K562 (cell line): ENCODE measurements at regions not wholly inside any gene's neighbourhood (a gene's known extent, or its start where the extent isn't known, plus 50 kb on each side); places are given as distances from the start of the nearest gene placed in this dataset.

Experiments
- ATAC-seq: fragments of 200-7000 bp; cut with Tn5 transposase; 3 replicates; pipeline ENCODE4 v1.9.1; 2020; ENCODE audit warnings: moderate library complexity
- BruUV-seq: library from RNA; stranded (reverse); fragments of 400-500 nt; replicated peaks from 2 replicates; lab custom pipeline; 2021; lab: Mats Ljungman, UMichigan
- CTCF ChIA-PET: fragments of 300-600 bp; formaldehyde crosslinking; extraction: SDS; loops from one replicate; lab custom pipeline; 2021; ENCODE audit warnings: low intra/inter-chr PET ratio; lab: Yijun Ruan, JAX
- POLR2A ChIA-PET: fragments of 300-600, 350-650 bp; sonication (Branson Sonifier 250); formaldehyde crosslinking; extraction: SDS; loops from one replicate; lab custom pipeline; 2021; ENCODE audit warnings: antibody characterized with exemption, inconsistent platforms; lab: Yijun Ruan, JAX
- DNase-seq, 4 experiments: peaks; one replicate each; pipeline versions ENCODE4 v3.0.0 to v3.0.0-alpha.2; 2011 to 2018; ENCODE audit warnings: low spot score in 3 of 4, mixed read lengths in 3 of 4; ENCODE audit errors: extremely low read depth in 1 of 4
- FAIRE-seq: peaks from 2 replicates; lab custom pipeline; 2011; peaks lifted over from hg19 to GRCh38; lab: Jason Lieb, UNC
- H2AFZ ChIP-seq: 2 replicates; pipeline ENCODE4 v1.6.0; 2011; ENCODE audit warnings: low read depth, low read length, control low read depth, inconsistent platforms
- H3K27ac ChIP-seq: fragments of 200-600 bp; 3 replicates; pipeline ENCODE4 v1.8.0; 2011; ENCODE audit warnings: low read depth, mild to moderate bottlenecking, control low read depth, inconsistent platforms, low read length, moderate library complexity, mixed read lengths; ENCODE audit errors: extremely low read depth
- H3K27me3 ChIP-seq, 2 experiments: fragments of 300-600 bp in 1 of 2; 2 replicates in 1 of 2; 3 replicates in 1 of 2; pipeline versions ENCODE4 v1.6.0 to v1.8.0; 2011; ENCODE audit warnings: inconsistent platforms in 2 of 2, low read length in 2 of 2, mild to moderate bottlenecking in 1 of 2, mixed read lengths in 1 of 2, moderate library complexity in 1 of 2; ENCODE audit not compliant: control insufficient read depth in 2 of 2, insufficient read depth in 2 of 2
- H3K36me3 ChIP-seq: fragments of 300-600 bp; 3 replicates; pipeline ENCODE4 v1.8.0; 2011; ENCODE audit warnings: mild to moderate bottlenecking, low read length, inconsistent platforms; ENCODE audit not compliant: control insufficient read depth, insufficient read depth
- H3K4me1 ChIP-seq, 2 experiments: fragments of 200-600 bp in 1 of 2; replicated peaks in 1 of 2; 2 replicates in 1 of 2; 3 replicates in 1 of 2; pipeline versions ENCODE4 v1.5.1 to v1.8.0; 2011; ENCODE audit warnings: inconsistent platforms in 2 of 2, low read length in 2 of 2, mild to moderate bottlenecking in 1 of 2, mixed read lengths in 1 of 2, moderate library complexity in 1 of 2; ENCODE audit not compliant: control insufficient read depth in 2 of 2, insufficient read depth in 2 of 2
- H3K4me2 ChIP-seq: 2 replicates; pipeline ENCODE4 v1.6.1; 2011; ENCODE audit warnings: low read length, control low read depth, inconsistent platforms, mixed read lengths; ENCODE audit not compliant: insufficient read depth
- H3K4me3 ChIP-seq: fragments of 200-600 bp; sonication (generic), shearing (Covaris generic); 2 replicates; pipeline ENCODE4 v1.5.1; 2016; ENCODE audit warnings: control low read depth, inconsistent platforms
- H3K79me2 ChIP-seq: fragments of 200-600 bp; 3 replicates; pipeline ENCODE4 v1.8.0; 2011; ENCODE audit warnings: low read length, inconsistent platforms; ENCODE audit not compliant: control insufficient read depth, insufficient read depth
- H3K9ac ChIP-seq, 2 experiments: 2 replicates each; pipeline versions ENCODE4 v1.6.0 to v1.6.1; 2011; ENCODE audit warnings: low read depth in 2 of 2, low read length in 2 of 2, control low read depth in 1 of 2, inconsistent platforms in 1 of 2, mild to moderate bottlenecking in 1 of 2, mixed read lengths in 1 of 2; ENCODE audit not compliant: insufficient read depth in 1 of 2
- H3K9me1 ChIP-seq: one replicate; pipeline ENCODE4 v1.6.0; 2011; ENCODE audit warnings: inconsistent platforms, mild to moderate bottlenecking, low read length, moderate library complexity; ENCODE audit not compliant: control insufficient read depth, insufficient read depth
- H3K9me3 ChIP-seq: replicated peaks from 2 replicates; pipeline ENCODE4 v1.5.1; 2011; ENCODE audit warnings: low read depth, low read length, inconsistent platforms; ENCODE audit not compliant: control insufficient read depth, insufficient read depth
- H4K20me1 ChIP-seq: replicated peaks from 2 replicates; pipeline ENCODE4 v1.6.1; 2011; ENCODE audit warnings: low read length, inconsistent platforms, mixed read lengths; ENCODE audit not compliant: control insufficient read depth, insufficient read depth
- BRD4 ChIP-seq: fragments of 200-600 bp; sonication (generic); IDR thresholded peaks from 2 replicates; pipeline ENCODE4 v1.6.1; 2017; ENCODE audit warnings: inconsistent platforms
- CBX5 ChIP-seq: IDR thresholded peaks from 2 replicates; pipeline ENCODE4 v1.6.1; 2014; ENCODE audit warnings: low read depth, borderline replicate concordance
- CCAR2 ChIP-seq: fragments of 200-400 bp; formaldehyde crosslinking; IDR thresholded peaks from 2 replicates; pipeline ENCODE4 v1.6.1; 2017; ENCODE audit warnings: mild to moderate bottlenecking, low read depth, low read length
- CHD1 ChIP-seq: fragments of 200-600 bp; sonication (generic); IDR thresholded peaks from one replicate; pipeline ENCODE4 v1.6.1; 2012; ENCODE audit warnings: mild to moderate bottlenecking, moderate library complexity, low read length, inconsistent platforms
- FOXO4 ChIP-seq: fragments of 450-650 bp; formaldehyde crosslinking; IDR thresholded peaks from 2 replicates; pipeline ENCODE4 v1.4.0; 2020; ENCODE audit warnings: mild to moderate bottlenecking, moderate library complexity
- MBD1 ChIP-seq: fragments of 250-450 bp; sonication (Bioruptor Pico); IDR thresholded peaks from 2 replicates; pipeline ENCODE4 v1.8.0; 2022; ENCODE audit warnings: inconsistent platforms
- NONO ChIP-seq, 2 experiments: fragments of 200-400 bp in 1 of 2; fragments of 450-650 bp in 1 of 2; formaldehyde crosslinking in 1 of 2; IDR thresholded peaks; 2 replicates each; pipeline ENCODE4 v1.6.1; 2017; ENCODE audit warnings: low read depth in 2 of 2, mild to moderate bottlenecking in 2 of 2, moderate library complexity in 2 of 2, low read length in 1 of 2
- SMAD1 ChIP-seq: fragments of 150-350 bp; IDR thresholded peaks from 2 replicates; pipeline ENCODE4 v1.6.1; 2014; ENCODE audit warnings: low read length, low read depth; ENCODE audit not compliant: partially characterized antibody
- TFAM ChIP-seq: fragments of 250-450 bp; sonication (Bioruptor Pico); conservative IDR thresholded peaks from 2 replicates; pipeline ENCODE4 v1.5.0; 2021; ENCODE audit warnings: mild to moderate bottlenecking, moderate library complexity
- TOE1 ChIP-seq, 2 experiments: fragments of 450-650 bp in 1 of 2; sonication (generic) in 1 of 2; formaldehyde crosslinking in 1 of 2; IDR thresholded peaks; 2 replicates each; pipeline versions ENCODE4 v1.7.1 to v1.8.0; 2016 to 2022; ENCODE audit warnings: borderline replicate concordance in 2 of 2, mild to moderate bottlenecking in 2 of 2, antibody characterized with exemption in 1 of 2, inconsistent platforms in 1 of 2, low read depth in 1 of 2, missing genetic modification reagents in 1 of 2, moderate library complexity in 1 of 2
- TSC22D4 ChIP-seq: fragments of 450-650 bp; IDR thresholded peaks from 2 replicates; pipeline ENCODE4 v1.6.1; 2016; ENCODE audit warnings: missing genetic modification characterization, missing biosample characterization, control low read depth
- ZC3H4 ChIP-seq: sonication (generic); formaldehyde crosslinking; IDR thresholded peaks from 2 replicates; pipeline ENCODE4 v1.9.0; 2021; ENCODE audit warnings: missing genetic modification reagents, borderline replicate concordance
- ZFX ChIP-seq: sonication (generic); formaldehyde crosslinking; IDR thresholded peaks from 2 replicates; pipeline ENCODE4 v1.8.0; 2022; ENCODE audit warnings: mild to moderate bottlenecking, missing genetic modification reagents, moderate library complexity
- ZNF644 ChIP-seq: fragments of 200-800 bp; sonication (Bioruptor generic); IDR thresholded peaks from 2 replicates; pipeline ENCODE4 v1.6.1; 2016; ENCODE audit warnings: low read depth, missing genetic modification characterization, missing compliant biosample characterization
- WGBS: fragments of 100-300 bp; shearing (Covaris generic); methylation state at CpG from one replicate; pipeline ENCODE4 v1.1.6; 2016; ENCODE audit warnings: low coverage, mixed read lengths; ENCODE audit not compliant: insufficient coverage; ENCODE audit errors: missing lambda C conversion rate; 5-methylcytosine and 5-hydroxymethylcytosine counted together
- in situ Hi-C: fragments of 300-500 bp; cut with MboI; formaldehyde crosslinking; loops from 4 replicates; pipeline ENCODE4 v1.15.0; 2018; ENCODE audit warnings: inconsistent platforms, mixed read lengths
- intact Hi-C: fragments of 100-400 bp; cut with micrococcal nuclease; formaldehyde crosslinking; loops from 2 replicates; pipeline ENCODE4 v1.14.2; 2022
- TF ChIP-seq, protein P1 (sequence below): fragments of 200-800 bp; sonication (Bioruptor generic); IDR thresholded peaks from 2 replicates; pipeline ENCODE4 v1.6.1; 2017; ENCODE audit warnings: missing genetic modification characterization, missing compliant biosample characterization
- TF ChIP-seq, protein P2 (sequence below): sonication (generic); formaldehyde crosslinking; IDR thresholded peaks from 2 replicates; pipeline ENCODE4 v1.8.1; 2023; ENCODE audit warnings: mild to moderate bottlenecking, missing genetic modification reagents

DNA sequence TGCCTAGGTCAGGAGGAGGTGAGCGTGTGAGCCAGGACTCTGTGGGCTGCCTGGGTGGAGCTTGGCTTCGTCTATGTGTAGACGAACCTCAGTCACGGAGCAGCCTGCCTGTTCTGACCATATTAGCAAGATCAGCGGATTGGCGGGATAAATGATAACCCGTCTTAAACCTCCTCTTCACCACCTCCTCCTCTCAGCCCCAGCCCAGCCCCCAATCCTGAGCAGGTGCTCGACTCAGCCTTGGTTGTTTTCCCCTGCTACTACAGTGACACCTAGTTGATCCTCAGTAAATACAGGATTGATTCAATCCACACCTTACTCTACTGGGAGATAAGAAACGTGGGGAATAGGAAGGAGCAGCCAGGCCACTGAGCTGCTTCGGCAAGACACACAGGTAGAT, 286.1 kb downstream of the IRX2 start:
- BruUV-seq, result no TSS peak
- H3K79me2 ChIP-seq, result no peaks in the 10 kb centered on the region
- no peak overlapping the region for H3K27ac ChIP-seq
- no peak overlapping the region for H2AFZ ChIP-seq
- FAIRE-seq (no peak), ATAC-seq (no peak), DNase-seq (no peak)
- H3K27me3 ChIP-seq, result peaks cover 9 to 42% of the 10 kb centered on the region in 2 experiments; a peak in 3 of 5 replicates
- ChIA-PET POLR2A (interaction anchor here (0.5 to 0.6 kb wide), 2 partner anchors 70 to 217 kb away, joined by 3 to 4 read pairs; no protein-coding TSS in a partner anchor), CTCF (no interaction called here)
- H3K9me1 ChIP-seq, result no peaks in the 10 kb centered on the region
- H4K20me1 ChIP-seq, result no peaks in the 10 kb centered on the region; the same call in 1 of the 2 replicates
- no peak overlapping the region for H3K4me3 ChIP-seq
- H3K9me3 ChIP-seq, result no peaks in the 10 kb centered on the region
- in situ Hi-C loops (no loop called here), intact Hi-C loops (no loop called here)
- no peak overlapping the region for H3K4me2 ChIP-seq
- H3K4me1 ChIP-seq, result no peaks in the 10 kb centered on the region
- H3K36me3 ChIP-seq, result no peaks in the 10 kb centered on the region
- H3K9ac ChIP-seq, result no peak overlapping the region
- WGBS, result 1% methylated on average over 10 of the region's 10 CpGs
- TF ChIP-seq, protein P1, sequence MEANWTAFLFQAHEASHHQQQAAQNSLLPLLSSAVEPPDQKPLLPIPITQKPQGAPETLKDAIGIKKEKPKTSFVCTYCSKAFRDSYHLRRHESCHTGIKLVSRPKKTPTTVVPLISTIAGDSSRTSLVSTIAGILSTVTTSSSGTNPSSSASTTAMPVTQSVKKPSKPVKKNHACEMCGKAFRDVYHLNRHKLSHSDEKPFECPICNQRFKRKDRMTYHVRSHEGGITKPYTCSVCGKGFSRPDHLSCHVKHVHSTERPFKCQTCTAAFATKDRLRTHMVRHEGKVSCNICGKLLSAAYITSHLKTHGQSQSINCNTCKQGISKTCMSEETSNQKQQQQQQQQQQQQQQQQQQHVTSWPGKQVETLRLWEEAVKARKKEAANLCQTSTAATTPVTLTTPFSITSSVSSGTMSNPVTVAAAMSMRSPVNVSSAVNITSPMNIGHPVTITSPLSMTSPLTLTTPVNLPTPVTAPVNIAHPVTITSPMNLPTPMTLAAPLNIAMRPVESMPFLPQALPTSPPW (CRISPR knock-in tag), result no peak
- TF ChIP-seq CCAR2, result no peak
- TF ChIP-seq MBD1 (CRISPR knock-in tag), result no peak
- no peak for TF ChIP-seq ZNF644 (tag)
- TF ChIP-seq NONO (IDR thresholded peaks at IDR 0.05; ENCODE audit: low read depth in 2 of 2, low read length in 1 of 2), result no peak
- TF ChIP-seq BRD4, result no peak
- TF ChIP-seq TSC22D4 (tag), result no peak
- no peak for TF ChIP-seq ZFX (CRISPR knock-in tag)
- no peak for TF ChIP-seq CHD1
- TF ChIP-seq CBX5, result no peak
- no peak for TF ChIP-seq FOXO4
- no peak for TF ChIP-seq TFAM (CRISPR knock-in tag)
- TF ChIP-seq, protein P2, sequence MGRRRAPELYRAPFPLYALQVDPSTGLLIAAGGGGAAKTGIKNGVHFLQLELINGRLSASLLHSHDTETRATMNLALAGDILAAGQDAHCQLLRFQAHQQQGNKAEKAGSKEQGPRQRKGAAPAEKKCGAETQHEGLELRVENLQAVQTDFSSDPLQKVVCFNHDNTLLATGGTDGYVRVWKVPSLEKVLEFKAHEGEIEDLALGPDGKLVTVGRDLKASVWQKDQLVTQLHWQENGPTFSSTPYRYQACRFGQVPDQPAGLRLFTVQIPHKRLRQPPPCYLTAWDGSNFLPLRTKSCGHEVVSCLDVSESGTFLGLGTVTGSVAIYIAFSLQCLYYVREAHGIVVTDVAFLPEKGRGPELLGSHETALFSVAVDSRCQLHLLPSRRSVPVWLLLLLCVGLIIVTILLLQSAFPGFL, result no peak
- TF ChIP-seq ZC3H4 (CRISPR knock-in tag), result no peak
- TF ChIP-seq TOE1 (IDR thresholded peaks at IDR 0.05; ENCODE audit: borderline replicate concordance), result no peak
- TF ChIP-seq TOE1 (CRISPR knock-in tag; IDR thresholded peaks at IDR 0.05; ENCODE audit: borderline replicate concordance, low read depth), result no peak
- TF ChIP-seq SMAD1, result no peak
- TF ChIP-seq, all 486 proteins: peak for 0
